ENCODE measurements at regions not wholly inside any gene's neighbourhood (a gene's known extent, or its start where the extent isn't known, plus 50 kb on each side); places are given as distances from the start of the nearest gene placed in this dataset.

- H3K9ac ChIP-seq (ENCODE audit: control insufficient read depth, extremely low read depth, insufficient read depth, low read length): no peak overlapping the region
- FAIRE-seq (no peak), DNase-seq (ENCODE audit: low read depth, low spot score) (no peak)
- dilution Hi-C loops (cut with MboI; ENCODE audit: extremely low pct_ligation_motif_present, low sequenced_read_pairs): no loop called here
- peak overlapping the region; percentile 56 for H2AFZ ChIP-seq (ENCODE audit: control insufficient read depth, low read length)
- no peaks in the 10 kb centered on the region for H3K9me3 ChIP-seq (ENCODE audit: control insufficient read depth, low read depth, low read length)
- H3K4me3 ChIP-seq (ENCODE audit: control insufficient read depth in 2 of 3, extremely low read depth in 1 of 3, insufficient read depth in 2 of 3, low read depth in 1 of 3, low read length in 3 of 3): no peak overlapping the region
- H3K4me2 ChIP-seq (ENCODE audit: control insufficient read depth, extremely low read depth, insufficient read depth, low read depth, low read length): peak overlapping the region; percentile 14
- no peaks in the 10 kb centered on the region for H3K27me3 ChIP-seq (ENCODE audit: control insufficient read depth, extremely low read depth, insufficient read depth, low read length)
- H3K27ac ChIP-seq (ENCODE audit: control insufficient read depth, insufficient read depth, low read length): no peak overlapping the region
- no peaks in the 10 kb centered on the region for H3K36me3 ChIP-seq (ENCODE audit: control insufficient read depth in 2 of 2, extremely low read depth in 1 of 2, insufficient read depth in 2 of 2, low read length in 2 of 2)
- no peaks in the 10 kb centered on the region for H4K20me1 ChIP-seq (ENCODE audit: control insufficient read depth, extremely low read depth, insufficient read depth, low read length)
- peaks cover 11% of the 10 kb centered on the region for H3K4me1 ChIP-seq (ENCODE audit: control insufficient read depth, extremely low read depth, insufficient read depth, low read length)
- TF ChIP-seq EZH2 (IDR thresholded peaks at IDR 0.05; ENCODE audit: low read length): no peak
- no peak for TF ChIP-seq CTCF (optimal IDR thresholded peaks at IDR 0.05 in 1 of 3, IDR thresholded peaks at IDR 0.05 in 1 of 3, conservative IDR thresholded peaks at IDR 0.05 in 1 of 3; ENCODE audit: extremely low read depth in 1 of 3, insufficient read depth in 2 of 3, low read length in 3 of 3)
- no peaks in the 10 kb centered on the region for H3K9me1 ChIP-seq (ENCODE audit: control insufficient read depth, extremely low read depth, insufficient read depth, low read length)
- no peaks in the 10 kb centered on the region for H3K79me2 ChIP-seq (ENCODE audit: control insufficient read depth, insufficient read depth, low read length)
These were observed 276.4 kb downstream of the SPRY1 start for GRCh38 chr4:123672987-123673386.

- peaks cover 11% of the 10 kb centered on the region for H3K4me1 ChIP-seq (ENCODE audit: control insufficient read depth, extremely low read depth, insufficient read depth, low read length)
- TF ChIP-seq CTCF (optimal IDR thresholded peaks at IDR 0.05 in 1 of 3, IDR thresholded peaks at IDR 0.05 in 1 of 3, conservative IDR thresholded peaks at IDR 0.05 in 1 of 3; ENCODE audit: extremely low read depth in 1 of 3, insufficient read depth in 2 of 3, low read length in 3 of 3) (no peak), EZH2 (IDR thresholded peaks at IDR 0.05; ENCODE audit: low read length) (no peak)
- no peaks in the 10 kb centered on the region for H4K20me1 ChIP-seq (ENCODE audit: control insufficient read depth, extremely low read depth, insufficient read depth, low read length)
- dilution Hi-C loops (cut with MboI; ENCODE audit: extremely low pct_ligation_motif_present, low sequenced_read_pairs): no loop called here
- DNase-seq (ENCODE audit: low read depth, low spot score) (no peak), FAIRE-seq (no peak)
- no peaks in the 10 kb centered on the region for H3K36me3 ChIP-seq (ENCODE audit: control insufficient read depth in 2 of 2, extremely low read depth in 1 of 2, insufficient read depth in 2 of 2, low read length in 2 of 2)
- no peak overlapping the region for H3K9ac ChIP-seq (ENCODE audit: control insufficient read depth, extremely low read depth, insufficient read depth, low read length)
- no peak overlapping the region for H3K4me3 ChIP-seq (ENCODE audit: control insufficient read depth in 2 of 3, extremely low read depth in 1 of 3, insufficient read depth in 2 of 3, low read depth in 1 of 3, low read length in 3 of 3)
- no peak overlapping the region for H3K4me2 ChIP-seq (ENCODE audit: control insufficient read depth, extremely low read depth, insufficient read depth, low read depth, low read length)
- H2AFZ ChIP-seq (ENCODE audit: control insufficient read depth, low read length): no peak overlapping the region
- H3K27ac ChIP-seq (ENCODE audit: control insufficient read depth, insufficient read depth, low read length): no peak overlapping the region
- H3K9me1 ChIP-seq (ENCODE audit: control insufficient read depth, extremely low read depth, insufficient read depth, low read length): no peaks in the 10 kb centered on the region
- H3K79me2 ChIP-seq (ENCODE audit: control insufficient read depth, insufficient read depth, low read length): no peaks in the 10 kb centered on the region
- no peaks in the 10 kb centered on the region for H3K27me3 ChIP-seq (ENCODE audit: control insufficient read depth, extremely low read depth, insufficient read depth, low read length)
- no peaks in the 10 kb centered on the region for H3K9me3 ChIP-seq (ENCODE audit: control insufficient read depth, low read depth, low read length)
These were observed 277.4 kb downstream of the SPRY1 start for GRCh38 chr4:123673971-123674370.
